Smooth muscle cell (in vitro differentiated cells): ENCODE measurements at regions not wholly inside any gene's neighbourhood (a gene's known extent, or its start where the extent isn't known, plus 50 kb on each side); places are given as distances from the start of the nearest gene placed in this dataset.

Source experiments
- DNase-seq: peaks from one replicate; lab custom pipeline; 2025; ENCODE audit not compliant: unreplicated experiment; lab: John Stamatoyannopoulos, UW
- H2AFZ ChIP-seq: fragments of 200-600 bp; sonication (generic); 2 replicates; pipeline ENCODE4 v1.6.0; 2016; ENCODE audit warnings: antibody characterized with exemption, low read depth, mild to moderate bottlenecking
- H3F3A ChIP-seq: fragments of 200-600 bp; sonication (generic); 2 replicates; pipeline ENCODE4 v1.6.0; 2017; ENCODE audit warnings: antibody characterized with exemption, low read depth
- H3K27ac ChIP-seq: fragments of 200-600 bp; sonication (generic); 2 replicates; pipeline ENCODE4 v1.5.1; 2016; ENCODE audit warnings: low read depth, mild to moderate bottlenecking
- H3K27me3 ChIP-seq: fragments of 200-600 bp; sonication (generic); 2 replicates; pipeline ENCODE4 v1.6.1; 2016; ENCODE audit warnings: low read depth, mild to moderate bottlenecking
- H3K36me3 ChIP-seq: fragments of 200-600 bp; sonication (generic); 2 replicates; pipeline ENCODE4 v1.5.1; 2016; ENCODE audit warnings: low read depth
- H3K4me1 ChIP-seq: fragments of 200-600 bp; sonication (generic); 2 replicates; pipeline ENCODE4 v1.5.1; 2016; ENCODE audit warnings: low read depth
- H3K4me2 ChIP-seq: fragments of 200-600 bp; sonication (generic); 2 replicates; pipeline ENCODE4 v1.6.0; 2016; ENCODE audit warnings: mild to moderate bottlenecking
- H3K4me3 ChIP-seq: fragments of 200-600 bp; sonication (generic); 2 replicates; pipeline ENCODE4 v1.5.1; 2016; ENCODE audit warnings: mild to moderate bottlenecking
- H3K79me2 ChIP-seq: fragments of 200-600 bp; sonication (generic); 2 replicates; pipeline ENCODE4 v1.6.0; 2016; ENCODE audit warnings: low read depth, mild to moderate bottlenecking
- H3K9ac ChIP-seq: fragments of 200-600 bp; sonication (generic); 2 replicates; pipeline ENCODE4 v1.6.0; 2016; ENCODE audit warnings: low read depth
- H3K9me3 ChIP-seq: fragments of 200-600 bp; sonication (generic); replicated peaks from 2 replicates; pipeline ENCODE4 v1.5.1; 2016; ENCODE audit warnings: low read depth
- H4K20me1 ChIP-seq: fragments of 200-600 bp; sonication (generic); 2 replicates; pipeline ENCODE4 v1.6.0; 2016; ENCODE audit warnings: low read depth
- CTCF ChIP-seq: fragments of 200-600 bp; sonication (generic); IDR thresholded peaks from 2 replicates; pipeline ENCODE4 v1.5.1; 2017; ENCODE audit warnings: borderline replicate concordance, mild to moderate bottlenecking, antibody characterized with exemption; ENCODE audit not compliant: insufficient read depth, poor library complexity, severe bottlenecking
- WGBS: methylation state at CpG from one replicate; pipeline ENCODE4 v1.1.7; 2016; ENCODE audit warnings: low lambda C conversion rate; 5-methylcytosine and 5-hydroxymethylcytosine counted together

GRCh38 chr11:64428693-64429092, 69.7 kb downstream of the RPS6KA4 start:
- H3K4me2 ChIP-seq: no peak overlapping the region
- H2AFZ ChIP-seq: no peak overlapping the region
- no peaks in the 10 kb centered on the region for H3F3A ChIP-seq
- WGBS: 42% methylated on average over 12 of the region's 12 CpGs
- H3K9me3 ChIP-seq: no peaks in the 10 kb centered on the region
- no peak overlapping the region for H3K27ac ChIP-seq
- H3K4me1 ChIP-seq: no peaks in the 10 kb centered on the region
- no peak overlapping the region for H3K4me3 ChIP-seq
- H3K36me3 ChIP-seq: no peaks in the 10 kb centered on the region
- TF ChIP-seq CTCF: no peak
- no peaks in the 10 kb centered on the region for H3K79me2 ChIP-seq
- no peak overlapping the region for H3K9ac ChIP-seq
- DNase-seq: no peak
- H3K27me3 ChIP-seq: no peaks in the 10 kb centered on the region
- no peaks in the 10 kb centered on the region for H4K20me1 ChIP-seq

DNA sequence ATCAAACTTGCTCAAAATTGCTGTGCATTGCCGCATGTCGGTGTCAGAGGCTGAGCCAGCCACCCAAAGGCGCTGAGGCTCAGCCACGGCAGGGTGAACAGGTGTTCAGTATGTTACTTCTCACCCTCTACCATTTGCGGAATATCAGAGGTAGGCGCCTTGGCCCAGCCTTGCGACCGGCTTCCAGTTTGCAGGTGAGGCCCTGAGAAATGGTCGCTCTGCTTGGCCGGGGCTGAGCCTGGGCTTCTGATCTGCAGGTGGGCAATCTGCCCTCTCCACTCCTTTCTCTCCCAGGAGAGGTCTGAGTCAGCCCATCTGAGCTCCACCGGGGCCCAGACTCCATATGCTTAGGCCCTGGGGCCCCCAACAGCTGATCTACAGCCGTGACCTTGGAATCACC, 71.0 kb downstream of the RPS6KA4 start:
- no peak overlapping the region for H3K4me2 ChIP-seq
- no peaks in the 10 kb centered on the region for H3K4me1 ChIP-seq
- no peaks in the 10 kb centered on the region for H4K20me1 ChIP-seq
- no peak for TF ChIP-seq CTCF
- H3K9me3 ChIP-seq: no peaks in the 10 kb centered on the region
- H3K27ac ChIP-seq: no peak overlapping the region
- H3F3A ChIP-seq: no peaks in the 10 kb centered on the region
- H3K9ac ChIP-seq: no peak overlapping the region
- no peak overlapping the region for H3K4me3 ChIP-seq
- no peak overlapping the region for H2AFZ ChIP-seq
- DNase-seq: no peak
- whole genome bisulfite sequencing: 94% methylated on average over 12 of the region's 12 CpGs
- H3K27me3 ChIP-seq: no peaks in the 10 kb centered on the region
- H3K36me3 ChIP-seq: no peaks in the 10 kb centered on the region
- H3K79me2 ChIP-seq: no peaks in the 10 kb centered on the region

- TF ChIP-seq CTCF: no peak
- H3K36me3 ChIP-seq: no peaks in the 10 kb centered on the region
- no peaks in the 10 kb centered on the region for H3K9me3 ChIP-seq
- H3K9ac ChIP-seq: no peak overlapping the region
- no peak overlapping the region for H3K4me2 ChIP-seq
- no peaks in the 10 kb centered on the region for H4K20me1 ChIP-seq
- no peaks in the 10 kb centered on the region for H3F3A ChIP-seq
- WGBS: 93% methylated on average over 18 of the region's 18 CpGs
- no peaks in the 10 kb centered on the region for H3K79me2 ChIP-seq
- no peaks in the 10 kb centered on the region for H3K27me3 ChIP-seq
- H3K4me1 ChIP-seq: no peaks in the 10 kb centered on the region
- H3K4me3 ChIP-seq: no peak overlapping the region
- no peak for DNase-seq
- no peak overlapping the region for H3K27ac ChIP-seq
- H2AFZ ChIP-seq: no peak overlapping the region
Measured at GRCh38 chr11:64430645-64431044, 71.7 kb downstream of the RPS6KA4 start.

DNA sequence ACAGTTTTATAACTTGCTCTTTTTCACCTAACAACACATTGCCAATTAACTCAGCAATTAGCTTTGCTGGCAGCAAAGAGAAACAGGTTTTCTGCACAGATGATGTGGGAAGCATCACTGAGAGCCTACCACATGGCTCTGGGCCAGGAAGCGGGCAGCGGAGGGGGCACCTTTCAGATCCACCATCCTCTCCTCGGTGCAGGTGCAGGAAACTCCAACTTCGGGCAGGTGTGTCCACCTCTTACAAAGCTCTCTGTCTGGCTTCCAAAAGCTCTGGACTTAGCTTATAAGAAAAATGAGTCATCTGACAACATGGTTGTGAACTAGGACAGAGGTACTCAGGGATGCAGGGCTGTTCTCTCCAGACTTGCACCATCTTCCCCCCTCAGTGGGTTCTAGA, 77.0 kb downstream of the RPS6KA4 start:
- Histone ChIP-seq H3K9ac (no peak overlapping the region), H3K27ac (no peak overlapping the region), H3F3A (no peaks in the 10 kb centered on the region), H3K79me2 (no peaks in the 10 kb centered on the region), H3K4me1 (no peaks in the 10 kb centered on the region), H3K4me3 (no peak overlapping the region), H2AFZ (no peak overlapping the region), H3K9me3 (no peaks in the 10 kb centered on the region), H3K36me3 (no peaks in the 10 kb centered on the region), H3K4me2 (no peak overlapping the region), H3K27me3 (no peaks in the 10 kb centered on the region), H4K20me1 (no peaks in the 10 kb centered on the region)
- no peak for TF ChIP-seq CTCF
- no peak for DNase-seq
- WGBS: 82% methylated on average over 4 of the region's 4 CpGs
